ENCODE measurements at regions not wholly inside any gene's neighbourhood (a gene's known extent, or its start where the extent isn't known, plus 50 kb on each side); places are given as distances from the start of the nearest gene placed in this dataset.

DNA sequence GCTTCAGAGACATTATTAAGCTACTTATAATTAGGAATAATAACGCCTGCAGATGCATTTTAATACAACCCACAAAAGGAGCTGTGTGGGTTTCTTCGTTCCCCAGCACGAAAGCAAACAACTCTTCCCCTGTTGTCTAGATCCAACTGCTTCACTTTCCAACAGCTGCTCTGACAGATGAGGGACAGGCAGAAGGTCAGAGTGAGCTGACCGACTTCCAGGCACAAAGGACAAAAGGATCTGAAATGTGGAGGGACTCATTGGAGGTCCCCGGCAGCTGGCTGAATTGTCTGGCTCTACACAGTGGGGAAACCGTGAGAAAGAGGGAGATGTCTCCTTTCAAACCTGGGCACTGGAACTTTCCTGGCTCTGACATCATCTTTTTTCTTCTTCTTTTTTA, 79.1 kb upstream of the ALDH1B1 start:
- Histone ChIP-seq H3K4me3 (no peak overlapping the region), H3K9me3 (no peaks in the 10 kb centered on the region), H3K4me1 (ENCODE audit: low read depth) (no peaks in the 10 kb centered on the region), H3K36me3 (ENCODE audit: low read depth) (no peaks in the 10 kb centered on the region)
- no peak for DNase-seq
- TF ChIP-seq, protein P1, sequence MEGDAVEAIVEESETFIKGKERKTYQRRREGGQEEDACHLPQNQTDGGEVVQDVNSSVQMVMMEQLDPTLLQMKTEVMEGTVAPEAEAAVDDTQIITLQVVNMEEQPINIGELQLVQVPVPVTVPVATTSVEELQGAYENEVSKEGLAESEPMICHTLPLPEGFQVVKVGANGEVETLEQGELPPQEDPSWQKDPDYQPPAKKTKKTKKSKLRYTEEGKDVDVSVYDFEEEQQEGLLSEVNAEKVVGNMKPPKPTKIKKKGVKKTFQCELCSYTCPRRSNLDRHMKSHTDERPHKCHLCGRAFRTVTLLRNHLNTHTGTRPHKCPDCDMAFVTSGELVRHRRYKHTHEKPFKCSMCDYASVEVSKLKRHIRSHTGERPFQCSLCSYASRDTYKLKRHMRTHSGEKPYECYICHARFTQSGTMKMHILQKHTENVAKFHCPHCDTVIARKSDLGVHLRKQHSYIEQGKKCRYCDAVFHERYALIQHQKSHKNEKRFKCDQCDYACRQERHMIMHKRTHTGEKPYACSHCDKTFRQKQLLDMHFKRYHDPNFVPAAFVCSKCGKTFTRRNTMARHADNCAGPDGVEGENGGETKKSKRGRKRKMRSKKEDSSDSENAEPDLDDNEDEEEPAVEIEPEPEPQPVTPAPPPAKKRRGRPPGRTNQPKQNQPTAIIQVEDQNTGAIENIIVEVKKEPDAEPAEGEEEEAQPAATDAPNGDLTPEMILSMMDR (IDR thresholded peaks at IDR 0.05): no peak
- ATAC-seq: no peak
- intact Hi-C loops (cut with DNase I, micrococcal nuclease): no loop called here

DNA sequence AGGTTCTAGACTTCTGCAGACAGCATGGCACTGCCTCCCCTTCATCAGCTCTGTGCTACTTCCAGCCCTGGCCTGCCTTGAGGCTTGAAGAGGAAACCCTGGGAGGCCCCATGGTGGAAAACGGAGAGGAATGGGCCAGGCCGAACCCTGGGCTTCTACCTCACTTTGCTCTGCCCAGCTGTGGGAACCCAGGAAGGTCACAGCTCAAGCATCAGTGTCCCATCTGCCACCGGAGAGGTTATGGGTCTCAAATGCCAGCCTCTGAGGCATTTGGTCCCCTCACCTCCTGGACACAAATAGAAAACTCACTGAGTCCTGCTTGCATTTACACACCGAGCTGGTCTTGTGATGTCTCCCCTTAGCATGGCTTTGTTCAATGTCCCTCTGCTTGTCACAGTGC, 80.1 kb upstream of the ALDH1B1 start:
- TF ChIP-seq, protein P1 (IDR thresholded peaks at IDR 0.05): no peak
- Histone ChIP-seq H3K4me1 (ENCODE audit: low read depth) (no peaks in the 10 kb centered on the region), H3K36me3 (ENCODE audit: low read depth) (no peaks in the 10 kb centered on the region), H3K9me3 (no peaks in the 10 kb centered on the region), H3K4me3 (no peak overlapping the region)
- ATAC-seq (no peak), DNase-seq (no peak)
- intact Hi-C loops (cut with DNase I, micrococcal nuclease): no loop called here

DNA sequence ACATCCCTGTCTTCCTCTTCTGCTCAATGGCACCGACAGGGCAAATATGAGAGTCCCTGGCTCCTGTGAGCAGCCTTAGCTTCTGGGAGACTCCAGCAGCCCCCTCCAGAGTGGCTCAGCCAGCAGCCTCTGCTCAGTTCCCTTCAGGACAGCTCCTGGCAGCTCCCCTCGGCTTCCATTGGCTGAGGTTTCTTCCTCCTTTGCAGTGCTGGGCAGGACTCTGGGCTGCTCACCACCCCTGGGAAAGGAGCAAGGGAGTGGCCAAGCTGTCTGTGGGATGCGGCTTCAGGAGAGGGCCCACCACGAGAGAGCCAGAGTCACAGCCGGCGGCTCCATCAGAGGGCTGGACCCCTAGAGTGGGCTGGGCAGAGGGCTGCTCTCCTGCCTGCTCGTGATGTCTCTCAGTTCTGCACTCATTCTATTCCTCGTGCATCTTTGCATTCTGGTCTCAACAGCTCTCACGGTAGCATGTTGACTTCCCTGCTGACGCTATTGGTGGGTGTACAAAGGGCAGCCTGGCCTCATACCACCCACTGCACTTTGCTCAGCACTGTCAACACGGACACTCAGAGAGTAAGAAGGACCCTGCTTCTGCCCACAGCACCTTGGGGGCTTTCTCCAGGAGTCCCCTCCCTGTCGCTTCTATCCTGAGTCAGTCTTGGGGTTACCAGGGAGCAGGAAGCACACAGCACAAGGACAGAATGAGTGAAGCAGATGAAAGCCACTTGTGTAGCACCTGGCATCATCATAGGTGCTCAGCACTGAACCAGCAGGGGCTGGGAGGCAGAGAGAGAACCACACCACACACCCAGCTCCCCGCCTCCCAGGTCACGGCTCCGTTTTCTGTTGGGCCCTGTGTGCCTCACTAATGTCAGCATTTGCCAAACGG, 80.9 kb upstream of the ALDH1B1 start:
- H3K4me1 ChIP-seq (ENCODE audit: low read depth): no peaks in the 10 kb centered on the region
- H3K4me3 ChIP-seq: no peak overlapping the region
- H3K36me3 ChIP-seq (ENCODE audit: low read depth): no peaks in the 10 kb centered on the region
- no peaks in the 10 kb centered on the region for H3K9me3 ChIP-seq
- intact Hi-C loops (cut with DNase I, micrococcal nuclease): no loop called here
- TF ChIP-seq, protein P1 (IDR thresholded peaks at IDR 0.05): no peak
- ATAC-seq: peak; percentile 43
- no peak for DNase-seq

DNA sequence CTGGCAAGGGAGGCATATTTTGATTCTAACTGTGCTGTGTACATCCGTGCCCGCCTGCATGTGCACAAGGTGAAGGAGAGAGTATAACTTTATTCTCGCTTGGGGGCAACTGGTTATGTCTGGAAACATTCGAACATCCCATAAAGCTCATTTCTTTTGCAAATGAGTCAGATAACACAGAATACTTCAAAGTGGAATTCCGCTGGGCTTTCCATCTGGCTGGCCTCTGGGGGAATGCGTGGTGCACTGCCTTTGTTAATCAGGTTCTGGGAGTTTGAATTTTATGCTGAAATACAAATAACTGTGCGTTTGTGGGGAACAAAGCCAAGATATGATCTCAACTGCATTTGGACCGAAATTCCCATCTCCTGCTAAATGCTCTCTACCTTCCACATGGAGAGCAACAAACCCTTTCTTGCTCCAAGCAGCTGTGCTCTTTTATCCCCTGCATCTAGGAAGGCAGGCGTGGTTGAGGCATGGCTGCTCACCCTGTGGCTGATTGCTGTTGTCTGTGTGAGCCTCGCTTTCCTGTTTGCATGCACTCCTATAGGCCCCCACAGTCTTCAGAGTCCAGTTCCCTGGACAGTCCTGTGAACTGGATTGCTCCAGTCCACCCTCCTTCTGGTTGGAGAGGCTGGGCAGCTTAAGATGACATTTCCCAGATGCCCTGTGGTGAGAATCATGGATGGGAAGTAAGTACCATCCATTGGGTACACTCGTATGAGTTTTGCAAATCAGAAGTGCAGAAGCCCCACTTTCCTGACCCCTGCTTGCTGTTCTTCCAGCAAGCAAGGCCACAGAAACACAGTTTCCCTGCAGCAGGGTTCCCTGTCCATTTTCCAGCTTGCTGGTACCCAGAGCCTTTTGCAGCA, 82.9 kb upstream of the ALDH1B1 start:
- H3K9me3 ChIP-seq: no peaks in the 10 kb centered on the region
- TF ChIP-seq, protein P1 (IDR thresholded peaks at IDR 0.05): no peak
- H3K36me3 ChIP-seq (ENCODE audit: low read depth): no peaks in the 10 kb centered on the region
- H3K4me3 ChIP-seq: no peak overlapping the region
- intact Hi-C loops (cut with DNase I, micrococcal nuclease): no loop called here
- no peak for ATAC-seq
- H3K4me1 ChIP-seq (ENCODE audit: low read depth): no peaks in the 10 kb centered on the region
- no peak for DNase-seq

DNA sequence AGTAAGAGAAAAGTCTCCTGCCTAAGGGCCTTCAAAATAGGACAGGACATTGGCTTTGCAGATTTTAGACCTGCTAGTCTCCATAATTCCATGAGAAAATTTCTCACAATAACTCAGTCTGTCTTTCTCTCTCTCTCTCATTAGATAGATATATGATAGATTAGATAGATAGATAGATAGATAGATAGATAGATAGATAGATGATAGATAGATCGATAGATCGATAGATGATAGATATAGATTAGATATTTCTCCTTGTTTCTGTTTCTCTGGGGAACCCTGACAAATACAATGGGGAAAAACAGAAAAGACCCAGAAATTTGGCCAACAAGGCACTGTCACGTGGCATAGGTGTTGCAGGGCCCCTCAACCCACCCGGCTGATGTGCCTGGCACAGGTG, 84.4 kb upstream of the ALDH1B1 start:
- no peak for ATAC-seq
- TF ChIP-seq, protein P1 (IDR thresholded peaks at IDR 0.05): no peak

More for the DNA sequence above, 84.4 kb upstream of the ALDH1B1 start:
- Histone ChIP-seq H3K4me1 (ENCODE audit: low read depth) (no peaks in the 10 kb centered on the region), H3K36me3 (ENCODE audit: low read depth) (no peaks in the 10 kb centered on the region), H3K9me3 (no peaks in the 10 kb centered on the region), H3K4me3 (no peak overlapping the region)
- DNase-seq: no peak
- intact Hi-C loops (cut with DNase I, micrococcal nuclease): no loop called here

Measured in mucosa of descending colon (tissue), 3 donors.